ENCODE measurements at regions not wholly inside any gene's neighbourhood (a gene's known extent, or its start where the extent isn't known, plus 50 kb on each side); places are given as distances from the start of the nearest gene placed in this dataset.

- H3K4ac ChIP-seq (replicated peaks; ENCODE audit: insufficient read length, low read depth, low read length) = no peak overlapping the region
- no peak overlapping the region for H3K14ac ChIP-seq (ENCODE audit: insufficient read length)
- no peak overlapping the region for H2BK20ac ChIP-seq (ENCODE audit: low read length)
- H2AK5ac ChIP-seq (ENCODE audit: low read depth, low read length) = no peak overlapping the region
- H3K79me1 ChIP-seq (ENCODE audit: low read depth, low read length) = no peaks in the 10 kb centered on the region
- H3K27ac ChIP-seq (ENCODE audit: low read depth, low read length) = no peak overlapping the region
- H2BK120ac ChIP-seq (replicated peaks; ENCODE audit: low read depth, low read length) = no peak overlapping the region
- CTCF ChIA-PET (ENCODE audit: partially characterized antibody) = interaction anchor here (0.6 to 1.5 kb wide), 2 partner anchors 21 to 281 kb away, joined by 3 read pairs; no protein-coding TSS in a partner anchor
- H4K5ac ChIP-seq (ENCODE audit: insufficient read length, low read depth, low read length) = no peak overlapping the region
- no peaks in the 10 kb centered on the region for H3K27me3 ChIP-seq (replicated peaks in 1 of 4; ENCODE audit: control insufficient read depth in 3 of 4, extremely low read depth in 1 of 4, insufficient read depth in 3 of 4, low read length in 3 of 4)
- H3K9me3 ChIP-seq (ENCODE audit: insufficient read depth in 2 of 2, low read depth in 1 of 2, low read length in 1 of 2) = no peaks in the 10 kb centered on the region
- H4K91ac ChIP-seq (replicated peaks; ENCODE audit: insufficient read length, low read length) = no peak overlapping the region
- no peak overlapping the region for H2BK12ac ChIP-seq (ENCODE audit: low read depth, low read length)
- no peak overlapping the region for H2BK15ac ChIP-seq (ENCODE audit: low read length)
- H4K8ac ChIP-seq (ENCODE audit: extremely low read depth, insufficient read depth, low read length) = no peak overlapping the region
- no peak overlapping the region for H3K9ac ChIP-seq (replicated peaks in 1 of 4; ENCODE audit: extremely low read depth in 1 of 4, low read depth in 3 of 4, low read length in 3 of 4)
- H3K23me2 ChIP-seq (ENCODE audit: low read depth, low read length) = no peaks in the 10 kb centered on the region
- WGBS, 2 experiments (ENCODE audit: extremely low coverage in 1 of 2, insufficient coverage in 1 of 2, insufficient read length in 1 of 2, insufficient replicate concordance in 2 of 2, low coverage in 1 of 2, low lambda C conversion rate in 2 of 2, missing lambda C conversion rate in 1 of 2) = 96% methylated on average over 2 of the region's 2 CpGs; no CpG with 5 or more reads in 1 of the 2 experiments
- H3K23ac ChIP-seq (ENCODE audit: insufficient read length) = no peak overlapping the region
- no peak overlapping the region for H3K18ac ChIP-seq (ENCODE audit: extremely low read depth, low read length)
- no peak overlapping the region for H3K4me3 ChIP-seq (ENCODE audit: extremely low read depth in 1 of 4, insufficient read depth in 2 of 4, low read depth in 3 of 4, low read length in 4 of 4)
- H3K56ac ChIP-seq (replicated peaks; ENCODE audit: insufficient read length, low read depth, low read length) = no peak overlapping the region
- no peak overlapping the region for H2BK5ac ChIP-seq (ENCODE audit: low read depth, low read length)
- H3K36me3 ChIP-seq (ENCODE audit: control insufficient read depth in 2 of 4, insufficient read depth in 4 of 4, low read length in 3 of 4) = no peaks in the 10 kb centered on the region
- no peak overlapping the region for H3K4me2 ChIP-seq (ENCODE audit: insufficient read depth in 1 of 2, low read depth in 2 of 2, low read length in 2 of 2)
- POLR2A ChIA-PET (ENCODE audit: partially characterized antibody) = no interaction called here
- DNase-seq (ENCODE audit: low read depth in 1 of 2, low spot score in 2 of 2) = no peak
- H3K4me1 ChIP-seq (replicated peaks in 1 of 4; ENCODE audit: control insufficient read depth in 3 of 4, insufficient read depth in 4 of 4, low read length in 3 of 4) = no peaks in the 10 kb centered on the region
- FAIRE-seq = no peak
- H3K79me2 ChIP-seq (ENCODE audit: control insufficient read depth in 1 of 2, insufficient read depth in 2 of 2, low read length in 2 of 2) = no peaks in the 10 kb centered on the region
- no peak overlapping the region for H2AFZ ChIP-seq (ENCODE audit: low read length)
- H4K20me1 ChIP-seq (replicated peaks in 1 of 2; ENCODE audit: control insufficient read depth in 1 of 2, insufficient read depth in 2 of 2, low read length in 2 of 2) = no peaks in the 10 kb centered on the region
- TF ChIP-seq NRF1 (IDR thresholded peaks at IDR 0.05; ENCODE audit: low read depth, low read length) (no peak), CHD2 (IDR thresholded peaks at IDR 0.05; ENCODE audit: low read length) (no peak)
Observed at GRCh38 chr1:99461499-99461898, 184.4 kb upstream of the PALMD start.
